ENCODE measurements at regions not wholly inside any gene's neighbourhood (a gene's known extent, or its start where the extent isn't known, plus 50 kb on each side); places are given as distances from the start of the nearest gene placed in this dataset.

GRCh38 chr6:1179571-1180459, 132.1 kb upstream of the FOXQ1 start:
- TF ChIP-seq REST (IDR thresholded peaks at IDR 0.05; ENCODE audit: insufficient read depth in 1 of 2, low read depth in 2 of 2, low read length in 2 of 2) (no peak), POLR2AphosphoS5 (IDR thresholded peaks at IDR 0.05; ENCODE audit: low read depth, low read length) (no peak), FOXP2 (optimal IDR thresholded peaks at IDR 0.05; ENCODE audit: borderline replicate concordance, extremely low read depth, extremely low read length, insufficient read depth) (no peak)
